ENCODE measurements at regions not wholly inside any gene's neighbourhood (a gene's known extent, or its start where the extent isn't known, plus 50 kb on each side); places are given as distances from the start of the nearest gene placed in this dataset.

GRCh38 chr2:71976685-71977084 is 171.0 kb downstream of the CYP26B1 start:
- no peak for TF ChIP-seq TGIF2 (CRISPR knock-in tag; IDR thresholded peaks at IDR 0.05)
- TF ChIP-seq SMAD3 (CRISPR knock-in tag; IDR thresholded peaks at IDR 0.05): no peak
- TF ChIP-seq ZNF574 (CRISPR knock-in tag; IDR thresholded peaks at IDR 0.05): no peak
- no peak for TF ChIP-seq STAT6 (CRISPR knock-in tag; IDR thresholded peaks at IDR 0.05; ENCODE audit: borderline replicate concordance)
- no peak for TF ChIP-seq ZBTB34 (CRISPR knock-in tag; IDR thresholded peaks at IDR 0.05)
- TF ChIP-seq SP1 (IDR thresholded peaks at IDR 0.05): no peak
- no peak for TF ChIP-seq SP1 (CRISPR knock-in tag; IDR thresholded peaks at IDR 0.05)
- no peak for TF ChIP-seq CTCF (CRISPR knock-in tag; IDR thresholded peaks at IDR 0.05)
- TF ChIP-seq ZNF687 (CRISPR knock-in tag; IDR thresholded peaks at IDR 0.05): no peak
- TF ChIP-seq ZNF580 (CRISPR knock-in tag; IDR thresholded peaks at IDR 0.05; ENCODE audit: borderline replicate concordance, low read depth): no peak
- no peak for TF ChIP-seq ZBTB43 (CRISPR knock-in tag; conservative IDR thresholded peaks at IDR 0.05)
- TF ChIP-seq EZH2 (conservative IDR thresholded peaks at IDR 0.05; ENCODE audit: low read depth, low read length): no peak
- TF ChIP-seq THAP7 (CRISPR knock-in tag; IDR thresholded peaks at IDR 0.05): no peak
- TF ChIP-seq HDAC2 (CRISPR knock-in tag; IDR thresholded peaks at IDR 0.05): no peak

Data from HepG2 (cell line).